ENCODE measurements at regions not wholly inside any gene's neighbourhood (a gene's known extent, or its start where the extent isn't known, plus 50 kb on each side); places are given as distances from the start of the nearest gene placed in this dataset.

DNA sequence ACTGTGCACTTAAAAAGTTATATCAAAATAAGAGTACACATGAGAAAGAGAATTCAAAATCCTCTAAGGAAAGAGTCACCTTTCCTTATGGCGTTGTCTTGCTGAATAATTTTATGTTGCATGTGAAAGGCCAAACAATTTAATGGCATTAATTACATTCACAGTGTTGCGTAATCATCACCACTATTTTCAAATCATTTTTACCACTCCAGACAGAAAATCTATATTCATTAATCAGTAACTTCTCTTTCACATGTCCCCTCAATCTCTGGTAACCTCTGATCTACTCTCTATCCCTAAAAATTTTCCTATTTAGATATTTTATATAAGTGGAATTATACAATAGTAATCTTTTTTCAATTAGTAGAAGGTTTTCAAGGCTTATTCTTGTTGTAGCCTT lies 283.0 kb downstream of the CXXC4 start:
- no peaks in the 10 kb centered on the region for H3K27me3 ChIP-seq
- DNase-seq, result no peak
- intact Hi-C loops (cut with DNase I; ENCODE audit: low total_unique reads), result no loop called here
- H3K27ac ChIP-seq, result no peak overlapping the region
- no peaks in the 10 kb centered on the region for H3K36me3 ChIP-seq
- no peaks in the 10 kb centered on the region for H3K4me1 ChIP-seq
- peaks cover 0 to 5% (median 0%) of the 10 kb centered on the region in 4 donors for H3K9me3 ChIP-seq
- H3K4me3 ChIP-seq, result no peak overlapping the region
- WGBS, 5 donors, result 62 to 85% (median 74%) methylated on average over 2 of the region's 2 CpGs
- TF ChIP-seq POLR2AphosphoS5 (IDR thresholded peaks at IDR 0.05) (no peak), EP300 (IDR thresholded peaks at IDR 0.05) (no peak), POLR2A (IDR thresholded peaks at IDR 0.05) (no peak)
- TF ChIP-seq, protein P1, sequence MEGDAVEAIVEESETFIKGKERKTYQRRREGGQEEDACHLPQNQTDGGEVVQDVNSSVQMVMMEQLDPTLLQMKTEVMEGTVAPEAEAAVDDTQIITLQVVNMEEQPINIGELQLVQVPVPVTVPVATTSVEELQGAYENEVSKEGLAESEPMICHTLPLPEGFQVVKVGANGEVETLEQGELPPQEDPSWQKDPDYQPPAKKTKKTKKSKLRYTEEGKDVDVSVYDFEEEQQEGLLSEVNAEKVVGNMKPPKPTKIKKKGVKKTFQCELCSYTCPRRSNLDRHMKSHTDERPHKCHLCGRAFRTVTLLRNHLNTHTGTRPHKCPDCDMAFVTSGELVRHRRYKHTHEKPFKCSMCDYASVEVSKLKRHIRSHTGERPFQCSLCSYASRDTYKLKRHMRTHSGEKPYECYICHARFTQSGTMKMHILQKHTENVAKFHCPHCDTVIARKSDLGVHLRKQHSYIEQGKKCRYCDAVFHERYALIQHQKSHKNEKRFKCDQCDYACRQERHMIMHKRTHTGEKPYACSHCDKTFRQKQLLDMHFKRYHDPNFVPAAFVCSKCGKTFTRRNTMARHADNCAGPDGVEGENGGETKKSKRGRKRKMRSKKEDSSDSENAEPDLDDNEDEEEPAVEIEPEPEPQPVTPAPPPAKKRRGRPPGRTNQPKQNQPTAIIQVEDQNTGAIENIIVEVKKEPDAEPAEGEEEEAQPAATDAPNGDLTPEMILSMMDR (IDR thresholded peaks at IDR 0.05), result no peak

DNA sequence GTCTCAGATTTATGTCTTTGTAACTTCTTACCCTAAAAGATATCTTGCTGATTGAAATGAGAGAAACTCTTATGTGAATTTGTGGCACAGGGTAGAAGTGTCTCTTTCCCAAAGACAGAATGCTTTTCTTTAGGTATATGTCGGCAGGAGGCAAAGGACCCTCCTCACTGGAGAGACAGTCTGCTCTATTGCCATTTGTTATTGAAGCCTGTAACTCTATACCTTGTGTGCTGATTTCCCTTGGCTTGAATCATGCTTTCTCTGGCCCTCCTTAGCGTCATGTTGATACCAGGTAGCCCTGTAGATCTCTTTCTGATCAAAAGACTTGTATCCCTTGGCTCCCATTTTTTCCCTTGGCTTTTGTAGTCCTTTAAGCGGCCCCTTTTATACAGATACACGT lies 284.3 kb downstream of the CXXC4 start:
- DNase-seq, result no peak
- no peak overlapping the region for H3K4me3 ChIP-seq
- H3K27ac ChIP-seq, result no peak overlapping the region
- TF ChIP-seq, protein P1 (IDR thresholded peaks at IDR 0.05), result no peak
- no peak for TF ChIP-seq POLR2A (IDR thresholded peaks at IDR 0.05)
- TF ChIP-seq POLR2AphosphoS5 (IDR thresholded peaks at IDR 0.05), result no peak
- TF ChIP-seq EP300 (IDR thresholded peaks at IDR 0.05), result no peak
- H3K4me1 ChIP-seq, result no peaks in the 10 kb centered on the region
- 66 to 79% (median 72%) methylated on average over 4 of the region's 4 CpGs for WGBS, 5 donors
- peaks cover 0 to 5% (median 0%) of the 10 kb centered on the region in 4 donors for H3K9me3 ChIP-seq
- H3K27me3 ChIP-seq, result no peaks in the 10 kb centered on the region
- intact Hi-C loops (cut with DNase I; ENCODE audit: low total_unique reads), result no loop called here
- no peaks in the 10 kb centered on the region for H3K36me3 ChIP-seq

DNA sequence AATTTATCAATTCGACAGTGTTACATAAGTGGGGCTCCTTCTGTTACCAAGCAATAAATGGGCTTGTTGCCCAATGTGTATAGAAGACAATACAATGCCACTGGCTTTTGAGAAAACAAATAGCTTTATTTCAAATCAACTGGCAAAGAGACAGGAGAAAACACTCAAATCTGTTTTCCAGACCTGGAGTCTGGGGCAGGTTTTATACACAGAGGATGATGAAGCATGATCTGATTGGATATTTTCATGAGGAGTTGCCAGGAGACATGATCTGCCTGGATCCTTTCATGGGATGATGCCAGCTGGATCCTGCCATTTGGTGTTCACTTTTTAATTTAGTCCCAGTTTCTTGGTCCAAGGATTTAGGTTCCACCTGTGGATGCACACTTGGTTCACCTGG lies 287.9 kb downstream of the CXXC4 start:
- no peak for DNase-seq
- Histone ChIP-seq H3K36me3 (no peaks in the 10 kb centered on the region), H3K4me1 (no peaks in the 10 kb centered on the region), H3K27me3 (no peaks in the 10 kb centered on the region), H3K9me3 (peaks cover 0 to 5% (median 0%) of the 10 kb centered on the region in 4 donors), H3K4me3 (no peak overlapping the region), H3K27ac (no peak overlapping the region)
- 46 to 71% (median 55%) methylated on average over 1 of the region's 1 CpG for WGBS, 5 donors
- TF ChIP-seq, protein P1 (IDR thresholded peaks at IDR 0.05), result no peak
- no peak for TF ChIP-seq POLR2A (IDR thresholded peaks at IDR 0.05)
- intact Hi-C loops (cut with DNase I; ENCODE audit: low total_unique reads), result no loop called here

DNA sequence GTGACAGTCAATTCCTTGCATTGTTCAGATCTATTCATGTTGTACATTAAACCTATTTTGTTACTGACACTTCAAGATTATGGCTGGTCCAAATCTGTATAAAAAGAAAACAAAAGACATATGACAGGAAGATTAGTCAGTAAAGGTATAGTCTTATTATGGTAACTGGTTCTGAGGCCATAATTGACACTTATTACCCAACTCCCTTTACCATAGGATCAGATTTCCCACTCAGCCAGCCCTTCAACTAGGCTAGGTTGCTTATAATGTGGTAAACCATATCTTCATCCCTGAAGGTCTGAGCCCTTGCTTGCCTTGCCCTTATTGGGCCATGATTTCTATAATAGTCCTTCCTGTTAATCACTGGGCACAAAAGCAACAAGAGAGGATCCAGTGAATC lies 289.6 kb downstream of the CXXC4 start:
- no peak overlapping the region for H3K27ac ChIP-seq
- intact Hi-C loops (cut with DNase I; ENCODE audit: low total_unique reads), result no loop called here
- no peak for TF ChIP-seq POLR2A (IDR thresholded peaks at IDR 0.05)
- no peak for TF ChIP-seq EP300 (IDR thresholded peaks at IDR 0.05)
- TF ChIP-seq POLR2AphosphoS5 (IDR thresholded peaks at IDR 0.05), result no peak
- TF ChIP-seq, protein P1 (IDR thresholded peaks at IDR 0.05), result no peak
- no peak for DNase-seq
- no peak overlapping the region for H3K4me3 ChIP-seq
- H3K4me1 ChIP-seq, result no peaks in the 10 kb centered on the region
- H3K9me3 ChIP-seq, result peaks cover 0 to 5% (median 0%) of the 10 kb centered on the region in 4 donors
- H3K27me3 ChIP-seq, result no peaks in the 10 kb centered on the region
- H3K36me3 ChIP-seq, result no peaks in the 10 kb centered on the region

Data from stomach (tissue), 8 donors.